22Rv1 (cell line): ENCODE measurements at regions not wholly inside any gene's neighbourhood (a gene's known extent, or its start where the extent isn't known, plus 50 kb on each side); places are given as distances from the start of the nearest gene placed in this dataset.

Experiments
- H3K27ac ChIP-seq: fragments of 450-650 bp; 2 replicates; pipeline ENCODE4 v1.5.1; 2017
- CTCF ChIP-seq: fragments of 450-650 bp; IDR thresholded peaks from 2 replicates; pipeline ENCODE4 v1.5.1; 2017; ENCODE audit warnings: mild to moderate bottlenecking
- ZFX ChIP-seq: fragments of 450-650 bp; IDR thresholded peaks from 2 replicates; pipeline ENCODE4 v1.6.1; 2017; ENCODE audit warnings: antibody characterized with exemption, borderline replicate concordance

GRCh38 chr20:53871541-53871940 is 198.9 kb downstream of the BCAS1 start:
- peak overlapping the region; percentile 88 for H3K27ac ChIP-seq
- TF ChIP-seq CTCF (no peak), ZFX (no peak)

GRCh38 chr20:53870426-53871315 is 199.7 kb downstream of the BCAS1 start:
- TF ChIP-seq CTCF (no peak), ZFX (no peak)
- peak overlapping the region; percentile 88 for H3K27ac ChIP-seq

- TF ChIP-seq ZFX = no peak
- TF ChIP-seq CTCF = peak; percentile 88
- H3K27ac ChIP-seq = peak overlapping the region; percentile 88
Measured at GRCh38 chr20:53869466-53870258, 200.7 kb downstream of the BCAS1 start.

- H3K27ac ChIP-seq = peak overlapping the region; percentile 94
Measured at GRCh38 chr20:53867741-53868351, 202.5 kb downstream of the BCAS1 start.

GRCh38 chr20:53866794-53867740 is 203.3 kb downstream of the BCAS1 start:
- no peak for TF ChIP-seq CTCF
- TF ChIP-seq ZFX = no peak
- peak overlapping the region; percentile 94 for H3K27ac ChIP-seq

More at GRCh38 chr20:53867741-53868351, 202.5 kb downstream of the BCAS1 start:
- TF ChIP-seq CTCF (no peak), ZFX (no peak)

GRCh38 chr20:53865901-53866793 is 204.2 kb downstream of the BCAS1 start:
- TF ChIP-seq CTCF (no peak), ZFX (no peak)
- H3K27ac ChIP-seq = peak overlapping the region; percentile 94

- H3K27ac ChIP-seq = peak overlapping the region; percentile 94
Measured at GRCh38 chr20:53864765-53865683, 205.4 kb downstream of the BCAS1 start.

GRCh38 chr20:53863923-53864641 is 206.3 kb downstream of the BCAS1 start:
- peak overlapping the region; percentile 94 for H3K27ac ChIP-seq
